ENCODE measurements at regions not wholly inside any gene's neighbourhood (a gene's known extent, or its start where the extent isn't known, plus 50 kb on each side); places are given as distances from the start of the nearest gene placed in this dataset.

DNA sequence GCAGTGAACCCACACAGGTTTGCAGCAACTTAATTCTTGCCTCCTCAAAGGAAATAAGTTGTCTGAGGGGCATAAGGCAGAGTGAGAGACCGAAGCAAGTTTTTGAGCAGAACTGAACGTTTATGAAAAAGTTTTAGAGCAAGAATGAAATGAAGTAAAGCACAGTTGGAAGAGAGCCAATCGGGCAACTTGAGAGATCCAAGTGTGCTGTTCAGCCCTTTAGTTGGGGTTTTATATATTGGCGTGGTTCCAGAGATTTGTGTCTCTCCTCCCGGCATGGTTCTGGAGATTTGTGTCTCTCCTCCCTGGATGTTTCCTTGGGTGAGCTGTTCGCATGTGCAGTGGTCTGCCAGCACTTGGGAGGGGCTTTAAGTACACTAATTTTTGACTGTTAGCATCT, 141.4 kb upstream of the DGKB start:
- ChIA-PET CTCF (no interaction called here), POLR2A (no interaction called here)
- no peak for DNase-seq (ENCODE audit: low read depth, low spot score)
- TF ChIP-seq, protein P1, sequence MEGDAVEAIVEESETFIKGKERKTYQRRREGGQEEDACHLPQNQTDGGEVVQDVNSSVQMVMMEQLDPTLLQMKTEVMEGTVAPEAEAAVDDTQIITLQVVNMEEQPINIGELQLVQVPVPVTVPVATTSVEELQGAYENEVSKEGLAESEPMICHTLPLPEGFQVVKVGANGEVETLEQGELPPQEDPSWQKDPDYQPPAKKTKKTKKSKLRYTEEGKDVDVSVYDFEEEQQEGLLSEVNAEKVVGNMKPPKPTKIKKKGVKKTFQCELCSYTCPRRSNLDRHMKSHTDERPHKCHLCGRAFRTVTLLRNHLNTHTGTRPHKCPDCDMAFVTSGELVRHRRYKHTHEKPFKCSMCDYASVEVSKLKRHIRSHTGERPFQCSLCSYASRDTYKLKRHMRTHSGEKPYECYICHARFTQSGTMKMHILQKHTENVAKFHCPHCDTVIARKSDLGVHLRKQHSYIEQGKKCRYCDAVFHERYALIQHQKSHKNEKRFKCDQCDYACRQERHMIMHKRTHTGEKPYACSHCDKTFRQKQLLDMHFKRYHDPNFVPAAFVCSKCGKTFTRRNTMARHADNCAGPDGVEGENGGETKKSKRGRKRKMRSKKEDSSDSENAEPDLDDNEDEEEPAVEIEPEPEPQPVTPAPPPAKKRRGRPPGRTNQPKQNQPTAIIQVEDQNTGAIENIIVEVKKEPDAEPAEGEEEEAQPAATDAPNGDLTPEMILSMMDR (IDR thresholded peaks at IDR 0.05; ENCODE audit: insufficient read depth, low read length, missing control alignments) = no peak
- no peak overlapping the region for H3K4me3 ChIP-seq (ENCODE audit: low read depth, low read length)

- DNase-seq (ENCODE audit: low read depth, low spot score) = no peak
- POLR2A ChIA-PET = no interaction called here
- TF ChIP-seq, protein P1 (IDR thresholded peaks at IDR 0.05; ENCODE audit: insufficient read depth, low read length, missing control alignments) = no peak
- CTCF ChIA-PET = interaction anchor here (0.5 kb wide), 1 partner anchor 26 kb away, joined by 3 read pairs; no protein-coding TSS in a partner anchor
- H3K4me3 ChIP-seq (ENCODE audit: low read depth, low read length) = no peak overlapping the region
Observed at GRCh38 chr7:15042285-15043065, 139.9 kb upstream of the DGKB start.

DNA sequence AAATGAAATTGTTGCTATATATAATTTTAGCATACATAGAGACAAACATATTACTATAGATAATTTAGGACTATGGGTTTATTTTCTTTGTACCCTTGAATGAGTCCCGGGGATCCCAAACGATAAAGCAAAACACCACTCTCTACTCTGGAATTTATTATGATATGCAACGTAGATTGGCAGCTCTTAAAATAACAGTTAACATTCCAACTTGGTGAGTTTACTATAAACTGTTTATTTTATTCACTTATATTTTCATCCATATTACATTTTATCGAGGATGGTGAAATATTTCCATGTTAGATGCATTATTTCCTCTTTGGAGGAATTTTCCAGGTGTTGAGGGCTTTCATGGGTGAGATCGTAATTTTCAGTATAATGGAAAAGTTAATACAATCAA, 138.7 kb upstream of the DGKB start:
- H3K4me3 ChIP-seq (ENCODE audit: low read depth, low read length) = no peak overlapping the region
- TF ChIP-seq, protein P1 (IDR thresholded peaks at IDR 0.05; ENCODE audit: insufficient read depth, low read length, missing control alignments) = no peak
- ChIA-PET POLR2A (no interaction called here), CTCF (interaction anchor here (0.9 kb wide), 1 partner anchor 25 kb away, joined by 4 read pairs; no protein-coding TSS in a partner anchor)
- DNase-seq (ENCODE audit: low read depth, low spot score) = no peak

- CTCF ChIA-PET = no interaction called here
- H3K4me3 ChIP-seq (ENCODE audit: low read depth, low read length) = no peak overlapping the region
- TF ChIP-seq, protein P1 (IDR thresholded peaks at IDR 0.05; ENCODE audit: insufficient read depth, low read length, missing control alignments) = no peak
- POLR2A ChIA-PET = no interaction called here
- no peak for DNase-seq (ENCODE audit: low read depth, low spot score)
Observed at GRCh38 chr7:15035814-15036213, 133.3 kb upstream of the DGKB start.

GRCh38 chr7:15033039-15033438, 130.5 kb upstream of the DGKB start:
- TF ChIP-seq, protein P1 (IDR thresholded peaks at IDR 0.05; ENCODE audit: insufficient read depth, low read length, missing control alignments) = no peak
- H3K4me3 ChIP-seq (ENCODE audit: low read depth, low read length) = no peak overlapping the region
- ChIA-PET CTCF (interaction anchor here (0.8 kb wide), 1 partner anchor 14 kb away, joined by 3 read pairs; no protein-coding TSS in a partner anchor), POLR2A (no interaction called here)
- no peak for DNase-seq (ENCODE audit: low read depth, low spot score)

GRCh38 chr7:15018981-15019380, 116.4 kb upstream of the DGKB start:
- POLR2A ChIA-PET = no interaction called here
- TF ChIP-seq, protein P1 (IDR thresholded peaks at IDR 0.05; ENCODE audit: insufficient read depth, low read length, missing control alignments) = no peak
- CTCF ChIA-PET = interaction anchor here (0.8 to 1.7 kb wide), 4 partner anchors 14 to 321 kb away, joined by 3 to 10 read pairs (median 3); no protein-coding TSS in a partner anchor
- no peak overlapping the region for H3K4me3 ChIP-seq (ENCODE audit: low read depth, low read length)
- no peak for DNase-seq (ENCODE audit: low read depth, low spot score)
